Activated T-helper 1 cell treated with anti-CD3 and anti-CD28 coated beads, Interleukin-2, amount 50 U/mL, for 16 hours (primary cell): ENCODE measurements at regions not wholly inside any gene's neighbourhood (a gene's known extent, or its start where the extent isn't known, plus 50 kb on each side); places are given as distances from the start of the nearest gene placed in this dataset.
"Not testable (repeated sequence)": the region's sequence is repeated elsewhere in the genome, so short reads cannot be mapped to it uniquely, and the experiment has no call there.

Experiments used
- DNase-seq, 2 donors: peaks; one replicate each; pipeline ENCODE4 v3.0.0-alpha.2; 2020; ENCODE audit warnings: low read depth in 1 of 2, low spot score in 1 of 2

GRCh38 chr7:6989968-6990367 lies 163.9 kb upstream of the CCZ1B start:
- not testable (repeated sequence) for DNase-seq

GRCh38 chr7:6990426-6991152 lies 164.5 kb upstream of the CCZ1B start:
- DNase-seq = not testable (repeated sequence)

DNA sequence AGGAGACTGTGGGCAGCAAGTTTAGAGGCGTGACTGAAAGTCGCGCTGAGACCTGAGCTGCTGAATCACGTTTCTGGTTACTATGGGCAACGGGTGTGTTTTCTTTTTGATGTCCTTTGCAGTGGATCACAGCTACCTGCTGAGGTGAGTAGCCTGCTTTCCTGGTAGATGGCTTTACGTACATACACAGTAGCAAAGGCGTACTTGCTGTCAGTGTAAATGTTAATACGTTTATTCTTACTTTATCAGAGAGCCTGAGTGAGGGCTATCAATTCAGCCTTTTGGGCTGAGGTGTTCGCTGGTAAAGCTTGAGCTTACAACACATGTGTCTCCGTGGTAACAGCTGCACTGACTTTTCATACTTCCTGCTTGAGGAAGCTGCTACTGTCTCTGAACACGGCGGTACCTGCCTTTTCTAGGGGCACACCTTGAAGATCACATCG lies 165.1 kb upstream of the CCZ1B start:
- peak; percentile 9 to 33 for DNase-seq

DNA sequence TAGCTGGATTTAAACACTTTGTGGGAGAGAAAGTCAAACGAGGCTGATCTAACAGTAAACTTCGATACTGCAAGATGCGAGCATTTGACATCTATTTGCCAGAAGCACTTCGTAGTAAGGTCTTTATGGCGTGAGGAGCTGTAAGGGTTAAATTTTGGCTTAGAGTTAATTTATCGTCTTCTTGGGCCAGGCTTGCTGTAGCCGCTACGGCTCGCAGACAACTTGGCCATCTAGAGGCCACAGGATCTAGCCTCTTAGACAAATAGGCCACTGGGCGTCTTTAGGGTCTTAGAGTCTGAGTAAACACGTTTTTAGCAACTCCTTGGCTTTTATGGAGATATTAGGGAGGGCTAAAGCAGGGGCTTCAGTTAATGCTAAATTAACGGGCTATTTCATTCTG lies 165.6 kb upstream of the CCZ1B start:
- not testable (repeated sequence) for DNase-seq

GRCh38 chr7:6992133-6992532 lies 166.1 kb upstream of the CCZ1B start:
- DNase-seq = not testable (repeated sequence)

- DNase-seq = not testable (repeated sequence)
Measured at GRCh38 chr7:6995026-6995425, 169.0 kb upstream of the CCZ1B start.

- DNase-seq = not testable (repeated sequence)
Measured at GRCh38 chr7:6995493-6996289, 169.6 kb upstream of the CCZ1B start.

- DNase-seq = not testable (repeated sequence)
Measured at GRCh38 chr7:6999067-6999666, 173.1 kb upstream of the CCZ1B start.

DNA sequence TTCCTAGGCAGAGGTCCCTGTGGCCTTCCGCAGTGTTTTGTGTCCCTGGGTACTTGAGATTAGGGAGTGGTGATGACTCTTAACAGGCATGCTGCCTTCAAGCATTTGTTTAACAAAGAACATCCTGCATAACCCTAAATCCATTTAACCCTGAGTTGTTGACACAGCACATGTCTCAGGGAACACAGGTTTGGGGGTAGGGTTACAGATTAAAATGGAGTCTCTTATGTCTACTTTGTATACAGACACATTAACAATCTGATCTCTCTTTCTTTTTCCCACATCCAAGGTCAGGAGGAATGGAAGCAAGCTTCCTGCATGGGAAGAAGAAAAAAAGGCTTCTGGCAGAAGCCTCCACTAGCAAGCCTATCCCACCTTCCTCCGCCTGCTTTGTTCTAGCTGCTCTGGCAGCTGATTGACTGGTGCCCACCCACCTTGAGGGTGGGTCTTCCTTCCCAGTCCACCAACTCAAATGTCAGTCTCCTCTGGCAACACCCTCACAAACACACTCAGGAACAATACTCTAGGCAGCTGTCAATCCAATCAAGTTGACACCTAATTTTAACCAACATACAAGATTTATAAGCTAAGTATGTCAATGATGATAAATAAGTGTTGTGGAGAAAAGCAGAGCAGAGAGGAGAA lies 176.5 kb upstream of the CCZ1B start:
- no peak for DNase-seq

- no peak for DNase-seq
Measured at GRCh38 chr7:7005303-7005702, 177.0 kb upstream of the C1GALT1 start.

DNA sequence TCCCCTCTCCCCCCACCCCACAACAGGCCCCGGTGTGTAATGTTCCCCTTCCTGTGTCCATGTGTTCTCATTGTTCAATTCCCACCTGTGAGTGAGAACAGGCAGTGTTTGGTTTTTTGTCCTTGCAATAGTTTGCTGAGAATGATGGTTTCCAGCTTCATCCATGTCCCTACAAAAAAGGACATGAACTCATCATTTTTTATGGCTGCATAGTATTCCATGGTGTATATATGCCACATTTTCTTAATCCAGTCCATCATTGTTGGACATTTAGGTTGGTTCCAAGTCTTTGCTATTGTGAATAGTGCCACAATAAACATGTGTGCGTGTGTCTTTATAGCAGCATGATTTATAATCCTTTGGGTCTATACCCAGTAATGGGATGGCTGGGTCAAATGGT lies 176.4 kb upstream of the C1GALT1 start:
- DNase-seq = not testable (repeated sequence)

- DNase-seq = not testable (repeated sequence)
Measured at GRCh38 chr7:7011241-7011640, 171.1 kb upstream of the C1GALT1 start.

GRCh38 chr7:7011751-7012150 lies 170.6 kb upstream of the C1GALT1 start:
- DNase-seq = not testable (repeated sequence)

DNA sequence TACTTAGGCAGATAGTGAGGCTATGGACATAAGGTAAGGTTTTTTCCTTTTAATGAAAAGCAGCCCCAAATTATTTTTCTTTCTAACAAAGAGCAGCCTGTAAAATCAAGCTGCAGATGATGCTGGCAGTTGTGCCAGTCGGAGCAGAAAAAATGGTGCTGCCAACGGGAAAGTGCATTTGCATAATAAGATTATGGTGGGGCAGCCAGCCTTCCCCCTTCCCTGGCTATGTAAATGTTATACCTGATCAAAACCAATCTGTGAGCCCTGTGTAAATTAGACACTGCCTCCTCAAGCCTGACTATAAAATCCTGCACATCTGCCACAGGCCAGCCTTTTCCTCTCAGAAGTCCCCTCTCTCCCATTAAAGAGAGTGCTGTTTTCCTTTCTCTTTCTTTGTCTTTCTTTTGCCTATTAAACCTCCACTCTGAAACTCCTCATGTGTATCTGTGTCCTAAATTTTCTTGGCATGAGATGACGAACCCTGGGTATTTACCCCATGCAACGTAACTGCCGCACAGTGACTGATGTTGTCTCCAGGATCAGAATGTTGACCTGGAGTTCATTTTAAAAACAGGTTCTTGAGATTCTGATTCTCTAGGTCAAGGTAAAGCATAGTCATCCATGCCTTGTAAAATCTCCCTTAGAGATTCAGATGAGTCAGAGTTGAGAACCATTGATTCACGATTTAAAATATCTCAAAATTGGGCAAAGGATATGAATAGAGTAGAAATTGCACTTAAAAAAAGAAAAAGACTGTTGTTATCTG lies 167.3 kb upstream of the C1GALT1 start:
- no peak for DNase-seq

- no peak for DNase-seq
Measured at GRCh38 chr7:7017707-7018280, 164.6 kb upstream of the C1GALT1 start.

- DNase-seq = no peak
Measured at GRCh38 chr7:7018290-7018689, 164.1 kb upstream of the C1GALT1 start.

DNA sequence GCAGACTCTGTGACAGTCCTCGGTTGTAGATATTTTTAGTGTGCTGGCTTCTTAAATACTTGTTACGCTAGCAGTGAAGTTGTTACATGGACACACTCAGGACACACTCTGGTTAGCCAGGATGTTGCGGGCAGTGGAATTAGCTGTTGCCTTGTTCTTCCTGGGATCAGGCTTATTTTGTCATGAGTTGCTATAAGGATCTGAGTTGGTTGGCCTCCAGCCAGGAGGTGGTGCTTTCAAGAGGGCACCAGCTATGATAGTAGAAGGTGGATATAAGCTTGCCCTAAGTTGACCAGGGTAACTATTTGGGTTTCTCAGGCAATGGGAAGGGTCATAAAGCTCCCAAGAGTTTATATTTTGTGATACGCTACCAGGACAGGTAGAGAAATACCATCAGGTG lies 150.1 kb upstream of the C1GALT1 start:
- DNase-seq = no peak

GRCh38 chr7:7035851-7036250 lies 146.5 kb upstream of the C1GALT1 start:
- DNase-seq = no peak

GRCh38 chr7:7042286-7042893 lies 140.0 kb upstream of the C1GALT1 start:
- not testable (repeated sequence) for DNase-seq

DNA sequence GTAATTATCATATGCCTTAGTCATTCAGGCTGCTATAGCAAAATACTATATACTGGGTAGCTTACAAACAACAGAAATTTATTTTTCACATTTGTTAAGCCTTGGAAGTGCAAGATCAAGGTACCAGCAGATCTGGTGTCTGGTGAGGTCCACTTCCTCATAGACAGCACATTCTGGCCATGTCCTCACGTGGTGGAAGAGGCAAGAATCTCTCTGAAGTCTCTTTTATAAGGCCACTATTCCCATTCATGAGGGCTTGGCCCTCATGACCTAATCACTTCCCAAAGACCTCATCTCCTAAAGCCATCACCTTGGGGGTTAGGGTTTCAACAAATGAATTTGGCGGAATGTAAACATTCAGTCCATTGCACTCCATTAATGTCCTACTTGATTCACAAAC lies 137.5 kb upstream of the C1GALT1 start:
- DNase-seq = no peak
